Lower leg skin (tissue), 3 donors: ENCODE measurements at regions not wholly inside any gene's neighbourhood (a gene's known extent, or its start where the extent isn't known, plus 50 kb on each side); places are given as distances from the start of the nearest gene placed in this dataset.

Experiments
- POLR2A ChIP-seq, 2 donors: fragments of 450-650 bp; IDR thresholded peaks; one replicate each; pipeline ENCODE4 v1.6.1; 2016 to 2017; ENCODE audit warnings: antibody characterized with exemption in 2 of 2, mild to moderate bottlenecking in 1 of 2, moderate library complexity in 1 of 2
- TF ChIP-seq, protein P1 (sequence below), 3 donors: fragments of 450-650 bp; IDR thresholded peaks; one replicate each; pipeline ENCODE4 v1.5.1; 2016; ENCODE audit warnings: antibody characterized with exemption in 3 of 3, mild to moderate bottlenecking in 3 of 3, moderate library complexity in 2 of 3

DNA sequence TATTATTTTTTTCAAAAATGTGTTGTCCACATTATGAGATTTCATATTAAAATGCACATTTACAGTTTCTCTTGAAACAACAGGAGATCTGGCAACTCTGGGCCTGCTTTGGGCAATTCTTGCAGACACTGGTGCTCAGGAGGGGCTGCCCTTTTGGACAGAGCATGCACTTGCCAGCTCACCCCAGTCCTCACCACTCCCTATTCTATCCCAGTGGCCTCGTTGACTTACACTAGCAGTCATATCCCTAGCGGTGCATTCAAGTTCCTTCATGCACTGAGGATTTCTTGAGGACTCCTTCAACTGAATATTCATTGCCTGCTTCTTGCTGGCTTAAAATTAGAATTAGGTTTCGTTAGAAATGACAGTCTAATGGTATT lies 87.9 kb upstream of the FHL2 start:
- TF ChIP-seq, protein P1, sequence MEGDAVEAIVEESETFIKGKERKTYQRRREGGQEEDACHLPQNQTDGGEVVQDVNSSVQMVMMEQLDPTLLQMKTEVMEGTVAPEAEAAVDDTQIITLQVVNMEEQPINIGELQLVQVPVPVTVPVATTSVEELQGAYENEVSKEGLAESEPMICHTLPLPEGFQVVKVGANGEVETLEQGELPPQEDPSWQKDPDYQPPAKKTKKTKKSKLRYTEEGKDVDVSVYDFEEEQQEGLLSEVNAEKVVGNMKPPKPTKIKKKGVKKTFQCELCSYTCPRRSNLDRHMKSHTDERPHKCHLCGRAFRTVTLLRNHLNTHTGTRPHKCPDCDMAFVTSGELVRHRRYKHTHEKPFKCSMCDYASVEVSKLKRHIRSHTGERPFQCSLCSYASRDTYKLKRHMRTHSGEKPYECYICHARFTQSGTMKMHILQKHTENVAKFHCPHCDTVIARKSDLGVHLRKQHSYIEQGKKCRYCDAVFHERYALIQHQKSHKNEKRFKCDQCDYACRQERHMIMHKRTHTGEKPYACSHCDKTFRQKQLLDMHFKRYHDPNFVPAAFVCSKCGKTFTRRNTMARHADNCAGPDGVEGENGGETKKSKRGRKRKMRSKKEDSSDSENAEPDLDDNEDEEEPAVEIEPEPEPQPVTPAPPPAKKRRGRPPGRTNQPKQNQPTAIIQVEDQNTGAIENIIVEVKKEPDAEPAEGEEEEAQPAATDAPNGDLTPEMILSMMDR (IDR thresholded peaks at IDR 0.05): no peak
- no peak for TF ChIP-seq POLR2A (IDR thresholded peaks at IDR 0.05)
